Bronchial epithelial cell (primary cell): ENCODE measurements at regions not wholly inside any gene's neighbourhood (a gene's known extent, or its start where the extent isn't known, plus 50 kb on each side); places are given as distances from the start of the nearest gene placed in this dataset.

Source experiments
- DNase-seq: peaks from one replicate; pipeline ENCODE4 v3.0.0-alpha.2; 2010; ENCODE audit warnings: low read depth
- FAIRE-seq: peaks from 2 replicates; lab custom pipeline; 2011; peaks lifted over from hg19 to GRCh38; lab: Jason Lieb, UNC
- H3K27me3 ChIP-seq: 2 replicates; pipeline ENCODE4 v1.5.1; 2011; ENCODE audit warnings: low read length; ENCODE audit not compliant: control insufficient read depth, insufficient read depth
- H3K36me3 ChIP-seq: 2 replicates; pipeline ENCODE4 v1.5.1; 2011; ENCODE audit warnings: low read length; ENCODE audit not compliant: control insufficient read depth, insufficient read depth
- H3K4me3 ChIP-seq: 2 replicates; pipeline ENCODE4 v1.5.1; 2011; ENCODE audit warnings: mild to moderate bottlenecking, low read depth, low read length, control low read depth
- TF ChIP-seq, protein P1 (sequence below): IDR thresholded peaks from 2 replicates; pipeline ENCODE4 v1.5.1; 2011; ENCODE audit warnings: mild to moderate bottlenecking, moderate library complexity, low read length, control low read depth, inconsistent platforms; ENCODE audit not compliant: insufficient read depth, severe bottlenecking

- Histone ChIP-seq H3K36me3 (no peaks in the 10 kb centered on the region), H3K27me3 (no peaks in the 10 kb centered on the region), H3K4me3 (no peak overlapping the region)
- DNase-seq (peak; percentile 93), FAIRE-seq (no peak)
- TF ChIP-seq, protein P1, sequence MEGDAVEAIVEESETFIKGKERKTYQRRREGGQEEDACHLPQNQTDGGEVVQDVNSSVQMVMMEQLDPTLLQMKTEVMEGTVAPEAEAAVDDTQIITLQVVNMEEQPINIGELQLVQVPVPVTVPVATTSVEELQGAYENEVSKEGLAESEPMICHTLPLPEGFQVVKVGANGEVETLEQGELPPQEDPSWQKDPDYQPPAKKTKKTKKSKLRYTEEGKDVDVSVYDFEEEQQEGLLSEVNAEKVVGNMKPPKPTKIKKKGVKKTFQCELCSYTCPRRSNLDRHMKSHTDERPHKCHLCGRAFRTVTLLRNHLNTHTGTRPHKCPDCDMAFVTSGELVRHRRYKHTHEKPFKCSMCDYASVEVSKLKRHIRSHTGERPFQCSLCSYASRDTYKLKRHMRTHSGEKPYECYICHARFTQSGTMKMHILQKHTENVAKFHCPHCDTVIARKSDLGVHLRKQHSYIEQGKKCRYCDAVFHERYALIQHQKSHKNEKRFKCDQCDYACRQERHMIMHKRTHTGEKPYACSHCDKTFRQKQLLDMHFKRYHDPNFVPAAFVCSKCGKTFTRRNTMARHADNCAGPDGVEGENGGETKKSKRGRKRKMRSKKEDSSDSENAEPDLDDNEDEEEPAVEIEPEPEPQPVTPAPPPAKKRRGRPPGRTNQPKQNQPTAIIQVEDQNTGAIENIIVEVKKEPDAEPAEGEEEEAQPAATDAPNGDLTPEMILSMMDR: no peak
These were observed 112.1 kb upstream of the CDK1 start for GRCh38 chr10:60666221-60666620.

DNA sequence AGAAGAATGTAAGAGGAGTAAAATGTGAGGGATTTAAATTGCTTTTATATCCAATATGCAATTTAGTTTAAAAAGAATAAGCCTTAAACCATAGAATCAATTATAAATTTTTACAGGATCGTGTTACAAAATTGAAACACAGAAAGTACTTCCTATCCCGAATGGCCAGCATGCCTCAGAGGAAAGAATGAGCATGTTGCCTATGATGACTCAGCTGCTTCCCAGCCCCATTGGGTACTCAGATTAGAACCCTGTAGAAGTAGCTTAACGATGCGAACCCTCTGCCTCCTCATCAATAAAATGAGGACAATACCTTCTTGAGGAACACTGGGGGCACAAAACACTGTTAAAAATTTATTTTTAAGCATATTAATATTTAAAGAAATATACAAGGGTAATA, 113.4 kb upstream of the CDK1 start:
- DNase-seq (peak; percentile 60), FAIRE-seq (no peak)

DNA sequence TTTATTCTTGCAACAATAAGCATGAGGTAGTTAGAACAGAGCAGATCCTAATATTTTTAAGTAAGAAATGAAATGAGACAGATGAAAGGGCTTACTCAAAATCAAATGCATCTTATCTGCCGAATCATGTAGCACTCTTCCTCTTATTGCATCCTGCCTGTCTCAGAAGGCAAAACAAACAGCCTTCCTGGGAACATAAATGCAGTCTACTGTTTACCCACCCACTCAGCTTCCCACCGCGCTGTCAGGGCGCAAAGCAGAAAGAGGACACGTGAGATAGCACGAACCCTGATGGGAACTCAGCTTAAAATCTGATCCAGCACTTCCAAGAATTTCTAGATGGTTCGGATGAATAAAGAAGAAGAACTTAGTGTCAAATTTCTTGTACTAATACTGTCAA, 114.4 kb upstream of the CDK1 start:
- DNase-seq (peak; percentile 55), FAIRE-seq (no peak)
- H3K4me3 ChIP-seq: no peak overlapping the region
- TF ChIP-seq, protein P1: no peak
- no peaks in the 10 kb centered on the region for H3K36me3 ChIP-seq
- no peaks in the 10 kb centered on the region for H3K27me3 ChIP-seq

More for the DNA sequence above, 113.4 kb upstream of the CDK1 start:
- H3K4me3 ChIP-seq: no peak overlapping the region
- no peaks in the 10 kb centered on the region for H3K36me3 ChIP-seq
- TF ChIP-seq, protein P1: no peak
- H3K27me3 ChIP-seq: no peaks in the 10 kb centered on the region

GRCh38 chr10:60662917-60663614, 115.2 kb upstream of the CDK1 start:
- Histone ChIP-seq H3K4me3 (no peak overlapping the region), H3K27me3 (no peaks in the 10 kb centered on the region), H3K36me3 (no peaks in the 10 kb centered on the region)
- FAIRE-seq (no peak), DNase-seq (peak; percentile 76)
- TF ChIP-seq, protein P1: no peak

DNA sequence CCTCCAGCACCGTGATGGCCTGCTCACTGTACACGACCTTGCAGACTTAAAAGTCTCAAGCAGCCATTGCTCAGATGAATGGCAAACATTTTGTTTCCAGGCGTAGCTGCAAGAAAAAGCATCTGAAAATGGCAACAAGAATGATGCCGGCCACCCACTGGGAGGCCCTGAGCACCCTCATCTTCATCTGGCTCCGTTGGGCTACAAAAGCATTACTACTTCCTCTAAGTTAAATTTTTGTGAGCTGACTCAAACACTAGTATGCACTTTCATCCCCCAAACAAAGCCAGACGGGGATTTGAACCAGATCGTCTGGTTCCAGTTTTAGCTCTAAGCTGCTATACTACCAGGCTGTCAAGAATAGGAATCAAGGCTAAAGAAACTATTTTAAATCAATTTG, 116.6 kb upstream of the CDK1 start:
- no peak for FAIRE-seq
- DNase-seq: peak; percentile 68
- no peak overlapping the region for H3K4me3 ChIP-seq
- H3K27me3 ChIP-seq: no peaks in the 10 kb centered on the region
- TF ChIP-seq, protein P1: no peak
- H3K36me3 ChIP-seq: no peaks in the 10 kb centered on the region

DNA sequence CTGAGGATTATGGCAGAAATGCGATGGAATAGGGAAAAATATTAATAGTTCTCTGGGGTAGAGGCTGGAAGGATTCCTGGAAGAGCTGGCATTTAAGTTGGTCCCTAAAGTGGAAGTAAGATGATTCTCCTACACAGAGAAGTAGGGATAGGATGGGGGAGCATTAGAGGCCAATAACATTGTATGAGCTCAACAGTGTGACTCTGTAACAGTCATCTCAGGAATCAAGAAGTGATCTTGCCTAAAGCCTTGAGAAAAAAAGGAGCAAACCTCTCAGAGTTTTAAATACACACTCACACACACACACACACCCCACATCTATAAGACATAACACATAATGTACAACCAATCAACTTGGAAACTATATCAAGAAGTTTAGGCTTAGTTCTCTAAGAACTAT, 117.7 kb upstream of the CDK1 start:
- FAIRE-seq: no peak
- no peaks in the 10 kb centered on the region for H3K36me3 ChIP-seq
- DNase-seq: no peak
- H3K27me3 ChIP-seq: no peaks in the 10 kb centered on the region
- no peak overlapping the region for H3K4me3 ChIP-seq
- TF ChIP-seq, protein P1: no peak
